GM19468 (cell line): ENCODE measurements at regions not wholly inside any gene's neighbourhood (a gene's known extent, or its start where the extent isn't known, plus 50 kb on each side); places are given as distances from the start of the nearest gene placed in this dataset.

Experiments used
- ATAC-seq: cut with Tn5 transposase; IDR thresholded peaks from one replicate; pipeline ENCODE4 v1.9.1; 2021; ENCODE audit warnings: mild to moderate bottlenecking, moderate library complexity, moderate number of reproducible peaks; ENCODE audit not compliant: unreplicated experiment; ENCODE audit errors: extremely low read depth

GRCh38 chr1:37399830-37400464 is 74.4 kb upstream of the ZC3H12A start:
- no peak for ATAC-seq

- ATAC-seq, result no peak
These were observed 73.7 kb upstream of the ZC3H12A start for GRCh38 chr1:37400466-37401225.

DNA sequence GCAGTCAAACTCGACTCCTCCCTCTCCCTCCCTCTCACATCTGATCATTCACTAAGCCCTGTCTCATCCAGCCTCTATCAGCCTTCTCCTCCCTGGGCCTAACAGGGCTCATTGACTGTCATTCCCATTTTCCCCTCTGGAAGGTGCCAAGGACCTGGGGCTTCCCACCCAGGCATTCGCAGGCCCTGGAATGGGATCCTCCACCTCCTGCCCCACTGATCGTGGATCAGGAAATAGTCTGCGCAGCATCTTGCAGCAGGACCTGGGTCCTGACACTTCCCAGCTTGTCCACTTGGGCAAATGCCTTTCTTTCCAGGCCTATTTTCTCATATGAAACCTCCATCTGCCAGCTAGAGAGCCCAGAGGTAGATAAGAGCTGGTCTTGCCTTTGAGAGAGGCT is 71.2 kb upstream of the ZC3H12A start:
- no peak for ATAC-seq

DNA sequence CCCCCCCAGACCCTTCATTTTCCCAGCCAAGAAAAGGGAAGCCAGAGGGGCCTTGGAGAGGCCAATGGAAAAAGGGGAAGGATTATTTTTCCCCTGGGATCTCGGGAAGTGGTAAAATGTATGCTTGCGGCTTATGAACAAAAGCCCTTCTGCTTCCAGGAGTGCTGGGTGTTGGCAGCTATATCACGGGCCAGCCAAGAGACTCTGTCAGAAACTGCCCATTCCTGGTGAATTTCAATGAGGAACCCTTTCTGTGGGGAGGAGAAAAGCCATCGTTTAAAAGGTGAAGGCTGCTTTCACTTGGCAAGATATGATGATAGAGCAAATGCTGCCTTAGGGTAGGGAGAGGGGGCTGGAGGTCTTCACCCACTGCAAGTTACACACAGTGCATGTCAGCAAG is 69.7 kb upstream of the ZC3H12A start:
- no peak for ATAC-seq

- no peak for ATAC-seq
These were observed 64.3 kb upstream of the ZC3H12A start for GRCh38 chr1:37410105-37410504.

DNA sequence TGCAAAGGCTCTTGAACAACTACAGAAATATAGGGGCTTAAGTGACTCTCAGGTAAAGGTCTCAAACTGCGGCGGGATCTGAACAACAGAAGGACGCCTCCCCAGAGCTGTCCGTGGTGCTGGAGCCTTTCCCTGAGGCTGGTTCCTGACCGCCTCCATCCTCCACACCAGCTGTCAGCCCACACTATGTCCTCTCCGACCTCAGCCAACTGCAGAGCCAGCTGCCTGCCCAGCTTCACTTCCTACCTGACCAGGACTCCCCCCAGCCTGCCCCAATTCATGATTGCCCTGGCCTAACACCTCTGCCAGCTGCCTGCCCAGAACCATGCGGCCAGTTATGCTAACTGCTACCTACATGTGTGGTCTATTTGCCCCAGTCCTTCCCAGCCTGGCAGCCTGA is 63.6 kb upstream of the ZC3H12A start:
- no peak for ATAC-seq

GRCh38 chr1:37415611-37416244 is 58.7 kb upstream of the ZC3H12A start:
- no peak for ATAC-seq

GRCh38 chr1:37420456-37420855 is 53.9 kb upstream of the ZC3H12A start:
- ATAC-seq, result no peak

DNA sequence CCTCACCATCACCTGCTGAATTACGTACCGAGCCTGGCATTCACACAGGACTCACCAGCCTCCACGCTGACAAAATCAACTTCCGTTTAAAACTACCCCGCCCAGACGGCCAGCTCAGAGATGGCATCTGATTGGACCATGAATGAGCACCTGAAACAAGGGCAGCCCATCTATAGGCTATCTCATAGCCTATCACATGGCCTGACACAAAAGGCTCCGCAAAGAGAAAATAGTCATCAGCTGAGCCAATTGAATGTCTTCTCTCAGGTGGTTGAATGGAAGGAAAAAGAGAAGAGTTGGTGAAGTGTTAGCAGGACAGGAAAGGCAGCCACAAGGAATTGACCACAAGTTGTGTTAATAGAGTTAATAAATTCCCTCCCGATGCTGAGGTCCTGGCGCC is 50.6 kb upstream of the ZC3H12A start:
- ATAC-seq, result no peak

DNA sequence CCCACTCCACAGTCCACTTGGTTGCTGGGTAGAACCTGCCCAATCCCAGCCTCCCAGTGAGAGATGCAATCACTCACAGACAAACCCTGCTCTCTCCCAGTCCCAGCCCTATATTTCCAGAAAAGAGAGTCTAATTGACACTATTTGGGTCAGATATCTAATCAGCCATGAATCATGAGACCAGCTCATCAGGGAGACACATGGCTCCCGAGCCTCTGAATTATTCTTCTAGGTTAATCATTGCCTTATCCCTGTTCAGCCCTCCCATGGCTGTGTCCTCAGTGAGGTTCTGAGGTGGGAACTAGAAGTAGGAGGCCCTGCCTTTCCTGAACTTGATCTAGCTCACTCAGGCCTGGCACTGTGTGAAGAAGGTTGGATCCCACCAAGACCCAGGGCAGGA is 49.9 kb upstream of the ZC3H12A start:
- no peak for ATAC-seq
